ENCODE measurements at regions not wholly inside any gene's neighbourhood (a gene's known extent, or its start where the extent isn't known, plus 50 kb on each side); places are given as distances from the start of the nearest gene placed in this dataset.

DNA sequence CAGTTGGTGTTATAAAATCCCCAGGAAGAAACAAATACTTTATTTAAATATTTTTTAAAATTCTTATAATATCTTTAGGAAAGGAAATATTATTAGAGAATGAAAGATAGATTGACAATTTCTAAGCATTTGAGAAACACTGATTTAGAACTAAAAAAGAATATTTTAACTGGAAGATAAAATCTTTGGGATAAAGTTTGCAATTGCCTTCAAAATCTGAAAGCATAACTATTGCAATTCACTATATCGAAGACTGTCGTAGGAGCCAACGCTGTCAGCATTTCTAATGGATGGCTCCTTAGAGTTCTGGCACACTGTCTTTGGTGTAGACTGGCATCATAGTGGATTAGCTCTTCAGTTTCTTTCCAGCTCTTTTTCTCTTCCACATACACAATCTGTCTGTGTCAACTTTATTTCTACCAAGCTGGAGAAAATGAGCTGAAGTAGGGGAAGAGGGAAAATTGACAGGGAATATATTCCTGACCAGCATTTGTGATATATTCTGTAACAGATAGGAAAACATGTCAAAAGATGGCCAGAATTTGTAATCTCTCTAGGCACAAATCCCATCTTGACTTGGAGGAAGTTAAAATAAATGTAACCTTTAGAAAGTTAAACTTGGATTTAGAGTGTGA lies 1561.4 kb downstream of the MAT2B start:
- no peak for ATAC-seq (ENCODE audit: low read depth)
- Histone ChIP-seq H3K36me3 (replicated peaks in 1 of 2; ENCODE audit: control extremely low read depth in 1 of 2, control insufficient read depth in 1 of 2, extremely low read depth in 1 of 2, insufficient read depth in 2 of 2, low read length in 1 of 2) (no peaks in the 10 kb centered on the region), H3K27ac (ENCODE audit: low read length in 2 of 2) (no peak overlapping the region), H3K4me3 (ENCODE audit: control extremely low read depth in 1 of 5, extremely low read depth in 1 of 5, insufficient read depth in 1 of 5, low read depth in 2 of 5, low read length in 4 of 5) (no peak overlapping the region), H4K20me1 (ENCODE audit: control insufficient read depth, insufficient read depth, low read length, poor library complexity, severe bottlenecking) (no peaks in the 10 kb centered on the region), H3K27me3 (replicated peaks in 1 of 4; ENCODE audit: control extremely low read depth in 1 of 4, control insufficient read depth in 3 of 4, insufficient read depth in 4 of 4, low read length in 3 of 4) (no peaks in the 10 kb centered on the region), H3K9ac (ENCODE audit: low read length) (no peak overlapping the region), H3K4me2 (replicated peaks; ENCODE audit: low read depth, low read length, poor library complexity, severe bottlenecking) (no peak overlapping the region), H3K9me3 (ENCODE audit: control extremely low read depth in 1 of 3, control insufficient read depth in 2 of 3, insufficient read depth in 1 of 3, low read length in 2 of 3) (no peaks in the 10 kb centered on the region), H2AFZ (ENCODE audit: insufficient read depth, low read depth, low read length, poor library complexity, severe bottlenecking) (no peak overlapping the region), H3K79me2 (ENCODE audit: control insufficient read depth, insufficient read depth, low read length) (no peaks in the 10 kb centered on the region), H3K4me1 (ENCODE audit: control insufficient read depth in 2 of 2, insufficient read depth in 2 of 2, low read length in 2 of 2) (no peaks in the 10 kb centered on the region)
- CTCF ChIA-PET = no interaction called here
- no CpG with 5 or more reads among the region's 3 CpGs for WGBS (ENCODE audit: insufficient coverage)
- DNase-seq = no peak
- no peak overlapping the region for H3K4me3 Mint-ChIP-seq
- peaks cover 11% of the 10 kb centered on the region for H3K9me3 Mint-ChIP-seq (ENCODE audit: insufficient read depth)
- intact Hi-C loops (cut with micrococcal nuclease) = no loop called here
- no peak overlapping the region for H3K27ac Mint-ChIP-seq
- POLR2A ChIA-PET = no interaction called here
- H3K4me1 Mint-ChIP-seq = no peaks in the 10 kb centered on the region
- no peaks in the 10 kb centered on the region for H3K27me3 Mint-ChIP-seq
- TF ChIP-seq, protein P1, sequence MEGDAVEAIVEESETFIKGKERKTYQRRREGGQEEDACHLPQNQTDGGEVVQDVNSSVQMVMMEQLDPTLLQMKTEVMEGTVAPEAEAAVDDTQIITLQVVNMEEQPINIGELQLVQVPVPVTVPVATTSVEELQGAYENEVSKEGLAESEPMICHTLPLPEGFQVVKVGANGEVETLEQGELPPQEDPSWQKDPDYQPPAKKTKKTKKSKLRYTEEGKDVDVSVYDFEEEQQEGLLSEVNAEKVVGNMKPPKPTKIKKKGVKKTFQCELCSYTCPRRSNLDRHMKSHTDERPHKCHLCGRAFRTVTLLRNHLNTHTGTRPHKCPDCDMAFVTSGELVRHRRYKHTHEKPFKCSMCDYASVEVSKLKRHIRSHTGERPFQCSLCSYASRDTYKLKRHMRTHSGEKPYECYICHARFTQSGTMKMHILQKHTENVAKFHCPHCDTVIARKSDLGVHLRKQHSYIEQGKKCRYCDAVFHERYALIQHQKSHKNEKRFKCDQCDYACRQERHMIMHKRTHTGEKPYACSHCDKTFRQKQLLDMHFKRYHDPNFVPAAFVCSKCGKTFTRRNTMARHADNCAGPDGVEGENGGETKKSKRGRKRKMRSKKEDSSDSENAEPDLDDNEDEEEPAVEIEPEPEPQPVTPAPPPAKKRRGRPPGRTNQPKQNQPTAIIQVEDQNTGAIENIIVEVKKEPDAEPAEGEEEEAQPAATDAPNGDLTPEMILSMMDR (IDR thresholded peaks at IDR 0.05) = no peak
- TF ChIP-seq EZH2 (IDR thresholded peaks at IDR 0.05; ENCODE audit: borderline replicate concordance, insufficient read depth, low read depth, low read length, poor library complexity, severe bottlenecking) = no peak

DNA sequence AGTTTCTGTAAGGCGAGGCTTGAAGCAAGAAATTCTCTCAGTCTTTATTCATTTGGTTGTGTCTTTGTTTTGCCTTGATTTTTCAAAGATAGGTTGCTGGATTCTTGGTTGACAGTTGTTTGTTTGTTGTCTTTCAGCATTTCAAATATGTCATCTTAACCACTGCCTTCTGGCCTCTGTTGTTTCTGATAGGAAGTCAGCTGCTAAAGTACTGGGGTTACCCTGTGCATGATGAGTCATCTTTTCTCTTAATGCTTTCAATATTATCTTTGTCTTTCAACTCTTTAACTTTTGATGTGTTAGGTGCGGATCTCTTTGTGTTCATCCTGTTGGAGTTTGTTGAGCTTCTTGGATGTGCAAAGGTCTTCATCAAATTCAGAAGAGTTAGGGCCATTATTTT lies 1571.3 kb downstream of the MAT2B start:
- H3K27me3 Mint-ChIP-seq = no peaks in the 10 kb centered on the region
- TF ChIP-seq EZH2 (IDR thresholded peaks at IDR 0.05; ENCODE audit: borderline replicate concordance, insufficient read depth, low read depth, low read length, poor library complexity, severe bottlenecking) = no peak
- TF ChIP-seq, protein P1 (IDR thresholded peaks at IDR 0.05) = no peak
- H3K9me3 Mint-ChIP-seq (ENCODE audit: insufficient read depth) = peaks cover 6% of the 10 kb centered on the region
- H3K4me3 Mint-ChIP-seq = no peak overlapping the region
- Histone ChIP-seq H3K4me2 (replicated peaks; ENCODE audit: low read depth, low read length, poor library complexity, severe bottlenecking) (no peak overlapping the region), H3K36me3 (replicated peaks in 1 of 2; ENCODE audit: control extremely low read depth in 1 of 2, control insufficient read depth in 1 of 2, extremely low read depth in 1 of 2, insufficient read depth in 2 of 2, low read length in 1 of 2) (no peaks in the 10 kb centered on the region), H3K9me3 (ENCODE audit: control extremely low read depth in 1 of 3, control insufficient read depth in 2 of 3, insufficient read depth in 1 of 3, low read length in 2 of 3) (peaks cover 0 to 11% (median 0%) of the 10 kb centered on the region in 3 donors), H3K79me2 (ENCODE audit: control insufficient read depth, insufficient read depth, low read length) (no peaks in the 10 kb centered on the region), H4K20me1 (ENCODE audit: control insufficient read depth, insufficient read depth, low read length, poor library complexity, severe bottlenecking) (no peaks in the 10 kb centered on the region), H3K4me3 (ENCODE audit: control extremely low read depth in 1 of 5, extremely low read depth in 1 of 5, insufficient read depth in 1 of 5, low read depth in 2 of 5, low read length in 4 of 5) (no peak overlapping the region), H3K27ac (ENCODE audit: low read length in 2 of 2) (no peak overlapping the region), H3K4me1 (ENCODE audit: control insufficient read depth in 2 of 2, insufficient read depth in 2 of 2, low read length in 2 of 2) (no peaks in the 10 kb centered on the region), H2AFZ (ENCODE audit: insufficient read depth, low read depth, low read length, poor library complexity, severe bottlenecking) (no peak overlapping the region), H3K9ac (ENCODE audit: low read length) (no peak overlapping the region), H3K27me3 (replicated peaks in 1 of 4; ENCODE audit: control extremely low read depth in 1 of 4, control insufficient read depth in 3 of 4, insufficient read depth in 4 of 4, low read length in 3 of 4) (no peaks in the 10 kb centered on the region)
- no peaks in the 10 kb centered on the region for H3K4me1 Mint-ChIP-seq
- ChIA-PET CTCF (no interaction called here), POLR2A (no interaction called here)
- intact Hi-C loops (cut with micrococcal nuclease) = no loop called here
- no peak overlapping the region for H3K27ac Mint-ChIP-seq
- DNase-seq = no peak
- ATAC-seq (ENCODE audit: low read depth) = no peak
- no CpG with 5 or more reads among the region's 2 CpGs for WGBS (ENCODE audit: insufficient coverage)
